ENCODE measurements at regions not wholly inside any gene's neighbourhood (a gene's known extent, or its start where the extent isn't known, plus 50 kb on each side); places are given as distances from the start of the nearest gene placed in this dataset.
A peak's percentile ranks its signal among the peaks of the same experiment; 100 is the strongest.

GRCh38 chr2:239462191-239462515 is 61.3 kb upstream of the HDAC4 start:
- no peak for DNase-seq
- H3K27me3 Mint-ChIP-seq (ENCODE audit: unreplicated experiment): peaks cover 4% of the 10 kb centered on the region
- H3K4me1 Mint-ChIP-seq (ENCODE audit: low read depth, unreplicated experiment): peaks cover 14% of the 10 kb centered on the region
- TF ChIP-seq, protein P1, sequence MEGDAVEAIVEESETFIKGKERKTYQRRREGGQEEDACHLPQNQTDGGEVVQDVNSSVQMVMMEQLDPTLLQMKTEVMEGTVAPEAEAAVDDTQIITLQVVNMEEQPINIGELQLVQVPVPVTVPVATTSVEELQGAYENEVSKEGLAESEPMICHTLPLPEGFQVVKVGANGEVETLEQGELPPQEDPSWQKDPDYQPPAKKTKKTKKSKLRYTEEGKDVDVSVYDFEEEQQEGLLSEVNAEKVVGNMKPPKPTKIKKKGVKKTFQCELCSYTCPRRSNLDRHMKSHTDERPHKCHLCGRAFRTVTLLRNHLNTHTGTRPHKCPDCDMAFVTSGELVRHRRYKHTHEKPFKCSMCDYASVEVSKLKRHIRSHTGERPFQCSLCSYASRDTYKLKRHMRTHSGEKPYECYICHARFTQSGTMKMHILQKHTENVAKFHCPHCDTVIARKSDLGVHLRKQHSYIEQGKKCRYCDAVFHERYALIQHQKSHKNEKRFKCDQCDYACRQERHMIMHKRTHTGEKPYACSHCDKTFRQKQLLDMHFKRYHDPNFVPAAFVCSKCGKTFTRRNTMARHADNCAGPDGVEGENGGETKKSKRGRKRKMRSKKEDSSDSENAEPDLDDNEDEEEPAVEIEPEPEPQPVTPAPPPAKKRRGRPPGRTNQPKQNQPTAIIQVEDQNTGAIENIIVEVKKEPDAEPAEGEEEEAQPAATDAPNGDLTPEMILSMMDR (IDR thresholded peaks at IDR 0.05; ENCODE audit: partially characterized antibody, unreplicated experiment): no peak
- H3K9me3 Mint-ChIP-seq (ENCODE audit: unreplicated experiment): peaks cover 11% of the 10 kb centered on the region
- no peak overlapping the region for H3K4me3 Mint-ChIP-seq (ENCODE audit: unreplicated experiment)
- no peak overlapping the region for H3K27ac Mint-ChIP-seq (ENCODE audit: unreplicated experiment)
- H3K36me3 Mint-ChIP-seq (ENCODE audit: unreplicated experiment): no peaks in the 10 kb centered on the region

DNA sequence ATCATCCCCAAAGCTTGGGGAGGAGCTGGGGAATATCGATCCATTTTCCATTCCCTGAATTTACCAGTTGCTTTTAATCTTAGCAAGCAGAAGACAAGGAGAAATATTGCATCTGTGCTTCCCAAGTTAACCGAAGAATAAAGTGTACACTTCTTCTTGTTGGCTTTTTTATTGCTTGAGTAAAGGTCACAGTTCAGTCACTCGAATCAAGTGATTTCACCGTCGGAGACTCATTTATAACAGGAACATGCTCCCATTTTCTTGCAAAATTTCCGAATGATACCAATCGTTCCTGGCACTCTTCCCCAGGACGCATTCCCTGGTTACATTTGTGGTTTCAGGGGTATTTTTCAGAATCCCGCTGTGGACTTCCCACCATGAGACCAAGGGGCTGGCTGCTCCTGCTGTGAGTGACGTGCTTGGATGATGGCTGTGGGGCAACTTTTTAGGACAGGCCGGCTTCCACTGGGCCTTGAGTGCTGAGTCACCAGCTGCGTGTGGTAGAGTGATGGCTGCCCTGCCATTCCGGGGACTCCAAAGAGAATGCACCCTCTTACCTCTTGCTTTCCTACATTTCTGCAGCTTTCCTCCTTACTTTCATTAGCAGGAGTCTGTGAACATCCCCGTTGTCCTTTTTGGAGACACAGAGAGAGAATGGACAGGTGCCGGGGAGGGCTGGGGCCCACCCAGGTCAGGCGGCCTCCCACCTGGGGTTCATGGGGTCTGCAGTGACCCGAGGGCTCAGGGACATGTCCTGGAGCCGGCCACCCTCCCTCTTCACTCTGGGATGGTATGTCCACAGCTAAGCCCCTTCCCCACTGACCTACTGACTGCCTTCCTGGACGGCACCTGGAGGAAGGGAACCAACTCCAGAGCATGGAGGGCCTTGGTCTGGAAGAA is 60.7 kb upstream of the HDAC4 start:
- H3K4me1 Mint-ChIP-seq (ENCODE audit: low read depth, unreplicated experiment): peaks cover 14% of the 10 kb centered on the region
- no peak for DNase-seq
- no peaks in the 10 kb centered on the region for H3K36me3 Mint-ChIP-seq (ENCODE audit: unreplicated experiment)
- TF ChIP-seq, protein P1 (IDR thresholded peaks at IDR 0.05; ENCODE audit: partially characterized antibody, unreplicated experiment): no peak
- no peak overlapping the region for H3K4me3 Mint-ChIP-seq (ENCODE audit: unreplicated experiment)
- H3K9me3 Mint-ChIP-seq (ENCODE audit: unreplicated experiment): peaks cover 11% of the 10 kb centered on the region
- peaks cover 4% of the 10 kb centered on the region for H3K27me3 Mint-ChIP-seq (ENCODE audit: unreplicated experiment)
- no peak overlapping the region for H3K27ac Mint-ChIP-seq (ENCODE audit: unreplicated experiment)

GRCh38 chr2:239460780-239461179 is 60.0 kb upstream of the HDAC4 start:
- H3K9me3 Mint-ChIP-seq (ENCODE audit: unreplicated experiment): peaks cover 11% of the 10 kb centered on the region
- H3K36me3 Mint-ChIP-seq (ENCODE audit: unreplicated experiment): no peaks in the 10 kb centered on the region
- no peak overlapping the region for H3K27ac Mint-ChIP-seq (ENCODE audit: unreplicated experiment)
- H3K4me1 Mint-ChIP-seq (ENCODE audit: low read depth, unreplicated experiment): peaks cover 14% of the 10 kb centered on the region
- TF ChIP-seq, protein P1 (IDR thresholded peaks at IDR 0.05; ENCODE audit: partially characterized antibody, unreplicated experiment): no peak
- H3K27me3 Mint-ChIP-seq (ENCODE audit: unreplicated experiment): peaks cover 4% of the 10 kb centered on the region
- no peak overlapping the region for H3K4me3 Mint-ChIP-seq (ENCODE audit: unreplicated experiment)
- no peak for DNase-seq

DNA sequence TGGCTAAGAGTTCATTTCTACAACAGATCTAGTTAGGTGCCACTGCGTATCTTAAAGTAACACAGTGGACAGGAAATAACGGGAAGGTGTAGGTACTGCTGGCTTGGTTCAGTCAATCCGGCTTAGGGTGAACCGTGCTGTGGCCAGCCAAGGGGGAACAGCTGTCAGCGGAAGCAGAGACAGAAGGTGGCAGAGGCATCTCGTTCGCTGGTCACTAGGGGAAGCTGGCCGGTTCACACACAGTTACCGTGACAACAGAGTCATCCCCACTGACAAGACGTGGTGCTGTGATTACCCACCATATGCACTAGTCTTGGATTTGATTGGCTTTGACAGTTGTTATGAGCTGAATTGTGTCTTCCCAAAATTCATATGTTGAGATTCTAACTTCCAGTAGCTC is 58.8 kb upstream of the HDAC4 start:
- H3K27ac Mint-ChIP-seq (ENCODE audit: unreplicated experiment): peak overlapping the region; percentile 95
- TF ChIP-seq, protein P1 (IDR thresholded peaks at IDR 0.05; ENCODE audit: partially characterized antibody, unreplicated experiment): no peak
- DNase-seq: peak; percentile 80
- H3K27me3 Mint-ChIP-seq (ENCODE audit: unreplicated experiment): peaks cover 4% of the 10 kb centered on the region
- peak overlapping the region; percentile 69 for H3K4me3 Mint-ChIP-seq (ENCODE audit: unreplicated experiment)
- H3K36me3 Mint-ChIP-seq (ENCODE audit: unreplicated experiment): no peaks in the 10 kb centered on the region
- H3K4me1 Mint-ChIP-seq (ENCODE audit: low read depth, unreplicated experiment): peaks cover 14% of the 10 kb centered on the region
- H3K9me3 Mint-ChIP-seq (ENCODE audit: unreplicated experiment): peaks cover 11% of the 10 kb centered on the region

DNA sequence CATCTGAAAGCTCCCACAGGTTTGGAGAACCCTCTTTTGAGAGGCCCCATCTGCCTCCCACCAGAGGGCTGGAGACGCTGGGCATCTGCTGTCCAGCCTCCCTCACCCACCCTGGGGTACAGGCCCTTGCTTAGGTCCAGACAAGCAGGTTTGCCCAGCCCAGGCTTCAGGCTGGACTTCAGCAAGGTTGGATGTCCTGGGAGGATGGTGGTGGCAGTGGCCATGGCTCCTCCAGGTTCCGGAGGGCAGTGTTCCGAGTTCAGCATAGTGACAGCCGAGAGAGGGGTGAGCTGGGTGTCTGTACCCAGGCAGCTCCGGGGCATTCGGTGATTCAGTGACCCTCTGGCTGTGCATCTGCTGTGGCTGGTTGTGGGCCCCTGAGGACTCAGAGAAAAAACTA is 58.2 kb upstream of the HDAC4 start:
- Mint-ChIP-seq H3K36me3 (ENCODE audit: unreplicated experiment) (peaks cover 4% of the 10 kb centered on the region), H3K9me3 (ENCODE audit: unreplicated experiment) (peaks cover 11% of the 10 kb centered on the region), H3K27me3 (ENCODE audit: unreplicated experiment) (peaks cover 4% of the 10 kb centered on the region), H3K4me3 (ENCODE audit: unreplicated experiment) (no peak overlapping the region), H3K27ac (ENCODE audit: unreplicated experiment) (peak overlapping the region; percentile 95), H3K4me1 (ENCODE audit: low read depth, unreplicated experiment) (peaks cover 14% of the 10 kb centered on the region)
- TF ChIP-seq, protein P1 (IDR thresholded peaks at IDR 0.05; ENCODE audit: partially characterized antibody, unreplicated experiment): no peak
- no peak for DNase-seq
